ENCODE measurements at regions not wholly inside any gene's neighbourhood (a gene's known extent, or its start where the extent isn't known, plus 50 kb on each side); places are given as distances from the start of the nearest gene placed in this dataset.
"Not testable (repeated sequence)": the region's sequence is repeated elsewhere in the genome, so short reads cannot be mapped to it uniquely, and the experiment has no call there.

DNA sequence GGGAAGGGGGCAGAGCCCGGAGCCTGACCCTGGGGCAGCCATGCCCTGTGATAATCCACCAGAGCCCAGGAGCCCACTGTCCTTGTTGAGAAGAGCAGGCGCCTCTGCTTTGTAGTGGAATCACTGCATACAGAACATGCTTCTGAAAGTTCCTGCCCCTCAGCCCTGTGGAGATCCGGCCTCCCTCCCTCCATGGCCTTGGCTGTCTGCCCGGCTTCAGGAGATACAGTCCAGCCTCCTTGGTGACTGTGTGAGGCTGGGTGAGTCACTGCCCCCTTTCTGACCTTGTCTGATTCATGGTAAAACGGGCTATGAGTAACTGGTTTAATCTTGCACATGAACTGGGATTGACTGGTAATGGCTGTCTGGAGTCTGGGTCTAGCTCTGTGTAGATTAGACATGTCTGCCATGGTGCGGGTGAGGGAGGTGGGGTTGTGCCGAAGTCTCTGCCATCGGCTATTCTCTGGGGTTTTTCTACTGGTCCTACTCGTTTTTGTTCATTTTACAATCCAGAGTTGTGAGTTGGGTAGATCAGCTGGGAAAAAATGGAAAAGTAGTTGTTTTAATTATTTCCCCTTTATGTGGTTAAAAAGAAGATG is 141.2 kb downstream of the NPIPB11 start:
- peak overlapping the region; percentile 31 for H3K27ac ChIP-seq
- peak; percentile 61 for DNase-seq (ENCODE audit: low read depth, low spot score)

DNA sequence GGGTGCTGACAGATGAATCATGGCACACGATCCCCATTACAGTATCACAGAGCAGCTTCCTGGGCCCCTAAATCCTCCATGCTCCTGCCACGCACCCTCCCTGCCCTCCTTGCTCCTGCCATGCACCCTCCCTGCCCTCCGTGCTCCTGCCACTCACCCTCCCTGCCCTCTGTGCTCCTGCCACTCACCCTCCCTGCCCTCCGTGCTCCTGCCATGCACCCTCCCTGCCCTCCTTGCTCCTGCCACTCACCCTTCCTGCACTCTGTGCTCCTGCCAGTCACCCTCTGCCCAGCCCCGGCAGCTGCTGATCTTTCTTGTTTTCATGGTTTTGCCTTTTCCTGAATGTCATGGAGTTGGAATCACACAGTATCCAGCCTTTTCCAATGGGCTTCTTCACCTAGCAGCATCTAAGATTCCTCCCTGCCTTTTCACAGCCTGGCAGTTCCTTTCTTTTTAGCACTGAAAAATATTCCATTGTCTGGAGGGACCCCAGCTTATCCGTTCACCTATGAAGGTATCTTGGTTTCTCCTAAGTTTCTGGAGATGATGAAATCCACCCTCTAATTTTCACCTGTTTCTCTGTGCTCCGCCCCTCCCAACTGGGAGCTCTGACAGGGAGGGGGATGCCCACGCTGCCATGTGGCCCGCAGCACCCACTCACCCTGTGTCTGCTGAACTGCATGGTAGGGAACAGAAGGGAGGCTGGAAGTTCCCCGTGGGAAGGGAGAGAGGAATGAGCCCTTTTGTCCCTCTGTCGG is 142.3 kb downstream of the NPIPB11 start:
- not testable (repeated sequence) for DNase-seq (ENCODE audit: low read depth, low spot score); H3K27ac ChIP-seq

DNA sequence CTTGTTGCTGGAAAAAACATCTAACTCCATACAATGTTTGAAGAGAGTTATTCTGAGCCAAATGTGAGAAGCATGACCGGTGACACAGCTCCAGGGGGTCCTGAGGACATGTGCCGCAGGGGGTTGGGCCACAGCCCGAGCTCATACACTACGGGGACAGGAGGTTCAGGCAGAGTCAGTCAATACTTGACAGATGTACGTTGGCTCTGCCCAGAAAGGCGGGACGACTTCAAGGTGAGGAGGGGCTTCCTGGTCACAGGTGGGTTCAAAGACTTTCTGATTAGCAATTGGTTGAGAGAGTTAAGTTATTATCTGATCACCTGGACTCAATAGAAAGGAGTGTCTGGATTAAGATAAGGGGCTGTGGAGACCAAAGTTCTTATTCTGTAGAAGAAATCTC is 143.8 kb downstream of the NPIPB11 start:
- H3K27ac ChIP-seq; DNase-seq (ENCODE audit: low read depth, low spot score): not testable (repeated sequence)

DNA sequence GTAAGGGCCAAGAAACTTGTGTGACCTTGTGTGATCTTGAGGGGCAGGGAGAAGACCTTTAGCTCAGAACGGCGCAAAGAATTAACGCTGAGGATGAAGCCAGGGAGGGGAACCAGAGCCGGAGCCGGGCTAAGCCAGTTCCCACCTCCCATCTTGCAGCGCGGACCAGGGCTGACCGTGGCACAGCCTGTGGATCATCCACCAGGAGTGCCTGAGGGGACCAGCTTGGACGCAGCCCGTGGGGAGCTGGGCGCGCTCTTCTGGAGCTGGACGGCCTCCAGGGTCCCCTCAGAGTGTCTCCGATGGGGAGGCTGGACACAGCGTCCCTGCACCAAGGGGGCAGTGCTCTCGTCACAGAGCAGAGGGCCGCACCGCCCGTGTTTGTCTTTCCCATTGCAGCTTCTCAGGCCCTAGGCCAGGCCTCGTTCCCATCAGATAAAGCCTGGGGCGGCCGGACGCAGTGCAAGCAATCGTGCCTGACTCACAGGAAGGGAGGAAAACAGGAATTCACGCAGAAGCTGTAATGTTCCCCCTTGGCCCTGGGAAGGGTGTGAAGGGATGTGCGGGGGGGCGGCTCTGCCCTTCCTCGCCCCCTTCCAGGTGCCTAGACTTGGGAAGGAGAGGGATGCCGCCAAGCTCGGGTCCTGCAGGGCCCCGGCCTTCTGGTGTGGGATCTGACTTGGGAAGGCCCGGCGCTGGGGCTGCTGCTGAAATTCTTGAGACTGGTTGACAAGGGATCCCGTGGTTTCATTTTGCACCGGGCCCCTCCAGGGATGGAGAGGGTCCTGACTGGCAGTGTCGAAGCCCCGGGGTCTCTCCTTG is 144.9 kb downstream of the NPIPB11 start:
- not testable (repeated sequence) for H3K27ac ChIP-seq; DNase-seq (ENCODE audit: low read depth, low spot score)

DNA sequence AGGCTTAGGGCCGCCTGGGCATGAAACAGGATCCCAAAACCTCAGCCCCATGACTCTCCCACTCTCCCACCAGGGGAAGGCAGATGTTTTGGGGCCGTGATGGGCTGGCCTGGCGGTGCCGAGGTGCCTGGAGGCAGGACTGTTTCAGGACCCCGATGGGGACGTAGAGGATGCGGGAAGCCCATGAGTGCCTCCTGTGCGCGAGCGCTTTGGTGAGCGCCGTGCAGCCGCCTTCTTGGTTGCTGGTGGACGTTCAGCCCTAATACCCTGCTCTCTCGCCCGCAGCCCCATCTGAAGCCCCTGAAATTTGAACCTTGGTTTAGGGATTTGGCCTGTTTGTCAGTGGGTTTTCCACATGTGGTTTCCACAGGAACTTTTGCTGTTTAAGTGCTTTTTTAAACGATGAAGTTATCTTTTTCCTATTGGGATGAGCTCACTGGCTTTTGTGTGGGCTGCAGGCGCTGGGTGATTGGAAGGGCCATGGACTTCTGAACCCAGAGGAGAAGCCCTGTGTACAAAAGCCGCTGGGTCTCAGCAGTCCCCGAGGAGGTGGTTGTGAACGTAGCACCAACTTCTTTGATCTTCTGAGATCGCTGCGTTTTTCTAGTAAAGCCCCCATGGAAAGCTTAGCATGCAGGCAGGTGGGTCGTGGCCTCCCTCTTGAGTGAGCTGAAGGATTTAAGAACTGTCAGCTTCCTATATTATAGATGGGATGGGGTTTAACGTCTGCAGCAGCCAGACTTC is 145.7 kb downstream of the NPIPB11 start:
- DNase-seq (ENCODE audit: low read depth, low spot score); H3K27ac ChIP-seq: not testable (repeated sequence)

DNA sequence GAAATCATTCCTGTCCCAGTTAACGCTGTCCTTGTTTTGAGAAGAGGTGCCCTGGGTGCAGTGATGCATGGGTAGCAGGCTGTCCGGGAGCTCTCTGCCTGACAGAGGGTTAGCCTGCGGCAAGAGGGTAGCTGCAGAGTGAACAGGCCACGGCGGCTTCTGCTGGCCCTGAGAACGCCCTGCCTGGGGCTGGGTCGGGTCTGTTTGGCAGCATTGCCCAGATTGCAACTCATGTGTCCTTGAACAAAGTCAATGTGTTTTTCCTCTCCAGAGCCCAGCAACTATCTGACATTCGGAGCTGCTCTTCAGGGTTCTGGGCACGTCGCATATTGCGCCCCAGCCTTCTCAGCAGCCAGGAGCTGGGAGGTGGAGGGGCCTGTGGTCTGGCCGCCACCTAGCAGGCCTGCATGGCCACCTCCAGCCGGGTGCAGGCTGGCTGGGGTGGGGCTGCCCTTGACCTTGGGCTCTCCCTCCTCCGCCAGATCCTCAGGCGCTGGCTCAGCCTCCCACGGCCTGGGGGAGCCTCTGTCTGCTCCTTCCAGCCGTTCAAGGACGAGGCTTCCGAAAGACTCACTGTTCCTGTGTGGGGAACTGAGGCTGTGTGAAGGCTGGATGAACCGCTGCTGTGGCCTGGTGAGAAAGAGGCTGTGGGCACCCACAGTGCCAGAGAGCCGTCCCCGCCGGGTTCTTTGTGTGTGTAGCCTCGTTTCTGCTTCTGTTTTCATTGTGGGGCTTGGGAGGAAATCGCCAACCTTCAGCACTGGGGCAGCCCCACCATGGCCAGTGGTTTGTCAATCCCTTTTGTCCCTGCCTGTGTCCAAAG is 146.7 kb downstream of the NPIPB11 start:
- DNase-seq (ENCODE audit: low read depth, low spot score); H3K27ac ChIP-seq: not testable (repeated sequence)

DNA sequence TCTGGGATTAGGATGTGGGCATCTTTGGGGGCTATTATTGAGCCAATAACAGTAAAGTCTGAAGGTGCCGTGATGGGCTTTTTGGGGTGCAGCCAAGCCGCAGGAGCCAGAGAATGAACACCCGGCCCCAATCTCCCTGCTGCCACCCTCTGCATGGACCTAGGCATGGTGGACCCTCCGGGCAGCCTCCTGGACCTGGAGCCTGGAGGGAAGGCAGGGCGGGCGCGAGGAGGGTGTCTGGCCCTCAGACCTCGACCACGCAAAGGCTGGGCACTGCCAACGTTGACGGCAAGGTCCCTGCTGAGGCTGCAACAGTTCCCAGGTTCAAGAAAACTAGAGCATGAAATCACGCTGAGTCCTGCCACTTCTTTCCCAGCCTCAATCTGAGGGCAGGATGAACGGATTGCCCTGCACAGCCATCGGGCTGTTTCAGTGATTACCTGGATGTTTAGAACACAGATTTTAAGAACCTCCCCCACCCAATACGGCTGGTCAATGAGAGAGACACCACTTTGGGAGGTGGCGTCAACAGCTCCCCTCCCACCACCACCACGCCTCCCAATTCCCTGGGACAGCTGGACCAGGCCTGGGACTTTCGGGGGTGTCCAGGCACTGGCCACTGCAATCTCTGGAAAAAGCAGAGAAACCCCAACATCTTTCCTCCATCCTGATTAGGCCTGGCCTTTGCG is 147.4 kb downstream of the NPIPB11 start:
- DNase-seq (ENCODE audit: low read depth, low spot score); H3K27ac ChIP-seq: not testable (repeated sequence)

DNA sequence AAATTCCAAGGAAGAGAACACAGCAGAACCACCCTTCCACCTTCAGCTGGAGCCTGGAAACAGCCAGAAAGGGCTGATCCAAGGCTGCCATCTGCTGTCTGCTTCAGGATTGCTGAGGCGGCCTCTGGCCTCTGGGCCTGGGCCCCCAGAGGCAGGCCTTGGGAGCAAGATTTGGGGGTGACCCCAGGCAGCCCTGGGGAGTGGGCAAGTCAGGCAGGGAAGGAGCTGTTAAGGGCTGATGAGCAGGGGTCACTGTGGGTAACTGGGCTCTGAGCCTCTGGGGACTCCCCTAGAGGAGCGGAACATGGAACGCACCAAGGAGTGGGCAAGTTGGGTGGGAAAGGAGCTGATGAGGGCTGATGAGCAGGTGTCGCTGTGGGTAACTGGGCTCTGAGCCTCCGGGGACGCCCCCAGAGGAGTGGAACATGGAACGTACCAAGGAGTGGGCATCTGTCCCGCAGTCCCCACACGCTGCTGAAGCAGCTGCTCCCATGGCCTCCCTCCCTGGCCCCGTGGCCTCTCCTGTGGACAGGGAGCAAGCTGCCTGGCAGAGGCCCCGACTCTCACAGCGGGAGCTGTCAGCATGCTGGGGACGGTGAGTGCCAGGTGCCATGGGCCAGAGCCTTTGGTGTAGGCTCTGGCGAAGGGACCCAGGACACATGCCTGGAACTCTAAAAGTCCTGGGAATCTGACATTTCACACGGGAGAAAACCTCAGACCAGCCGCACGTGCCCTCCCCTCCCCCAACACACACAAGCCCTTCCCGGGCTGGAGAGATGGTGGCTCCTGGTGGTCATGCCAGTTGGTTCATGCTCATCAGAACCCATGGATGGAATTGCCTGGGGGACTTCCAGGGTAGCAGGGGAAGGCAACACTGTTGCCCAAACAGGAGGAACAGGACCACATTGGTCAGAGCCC is 148.8 kb downstream of the NPIPB11 start:
- H3K27ac ChIP-seq; DNase-seq (ENCODE audit: low read depth, low spot score): not testable (repeated sequence)

DNA sequence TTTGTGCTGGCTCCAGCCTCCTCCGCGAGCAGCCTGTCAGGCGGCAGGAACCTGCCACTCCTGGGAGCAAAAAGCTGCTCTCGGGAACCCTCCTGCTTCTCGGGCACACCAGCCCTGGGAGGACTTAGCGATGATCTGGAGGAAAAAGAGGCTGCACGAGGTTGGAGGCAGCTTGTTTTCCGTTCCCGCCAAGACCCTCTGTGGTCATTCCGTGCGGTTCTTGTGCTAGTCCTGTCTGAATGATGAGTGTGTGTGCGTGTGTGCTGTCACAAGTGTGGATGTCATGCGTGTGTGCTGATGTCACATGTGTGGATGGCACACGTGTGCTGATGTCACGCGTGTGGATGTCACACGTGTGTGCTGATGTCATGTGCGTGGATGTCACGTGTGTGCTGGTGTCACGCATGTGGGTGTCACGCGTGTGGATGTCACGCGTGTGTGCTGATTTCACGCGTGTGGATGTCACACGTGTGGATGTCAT is 150.0 kb downstream of the NPIPB11 start:
- DNase-seq (ENCODE audit: low read depth, low spot score): no peak
- no peak overlapping the region for H3K27ac ChIP-seq

DNA sequence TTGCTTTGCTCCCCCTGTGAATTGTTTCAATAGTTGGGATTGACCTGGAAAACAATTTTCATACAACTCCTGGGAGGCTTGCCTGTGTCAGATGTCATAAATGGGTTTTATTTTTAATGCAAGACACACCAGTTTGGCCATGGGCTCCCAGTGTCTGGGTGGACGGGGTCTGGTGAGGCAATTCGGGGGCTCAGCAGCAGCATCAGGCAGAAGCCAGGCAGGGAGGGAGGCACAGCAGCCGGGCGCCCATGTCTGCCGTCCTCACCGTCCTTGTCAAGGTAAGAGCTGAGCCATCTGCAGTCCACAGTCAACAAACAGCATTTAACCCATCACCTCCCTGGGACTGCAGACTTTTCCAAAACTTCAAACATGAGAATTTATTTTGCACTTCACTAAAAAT is 150.6 kb downstream of the NPIPB11 start:
- H3K27ac ChIP-seq; DNase-seq (ENCODE audit: low read depth, low spot score): not testable (repeated sequence)

DNA sequence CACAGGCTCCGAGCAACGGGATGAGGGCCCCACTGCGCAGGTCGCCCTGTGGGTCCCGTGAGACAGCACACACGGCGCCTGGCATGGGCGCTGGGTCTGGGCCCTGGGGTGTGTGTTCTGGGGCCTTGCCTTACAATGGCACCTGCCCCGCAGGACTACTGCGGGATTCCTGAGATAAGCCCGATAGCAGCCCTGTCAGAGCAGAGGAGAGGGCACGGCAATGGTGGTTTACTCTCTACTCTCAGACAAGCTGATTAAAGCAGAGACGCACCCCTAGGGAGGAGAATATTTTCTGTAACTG is 151.1 kb downstream of the NPIPB11 start:
- not testable (repeated sequence) for H3K27ac ChIP-seq; DNase-seq (ENCODE audit: low read depth, low spot score)

DNA sequence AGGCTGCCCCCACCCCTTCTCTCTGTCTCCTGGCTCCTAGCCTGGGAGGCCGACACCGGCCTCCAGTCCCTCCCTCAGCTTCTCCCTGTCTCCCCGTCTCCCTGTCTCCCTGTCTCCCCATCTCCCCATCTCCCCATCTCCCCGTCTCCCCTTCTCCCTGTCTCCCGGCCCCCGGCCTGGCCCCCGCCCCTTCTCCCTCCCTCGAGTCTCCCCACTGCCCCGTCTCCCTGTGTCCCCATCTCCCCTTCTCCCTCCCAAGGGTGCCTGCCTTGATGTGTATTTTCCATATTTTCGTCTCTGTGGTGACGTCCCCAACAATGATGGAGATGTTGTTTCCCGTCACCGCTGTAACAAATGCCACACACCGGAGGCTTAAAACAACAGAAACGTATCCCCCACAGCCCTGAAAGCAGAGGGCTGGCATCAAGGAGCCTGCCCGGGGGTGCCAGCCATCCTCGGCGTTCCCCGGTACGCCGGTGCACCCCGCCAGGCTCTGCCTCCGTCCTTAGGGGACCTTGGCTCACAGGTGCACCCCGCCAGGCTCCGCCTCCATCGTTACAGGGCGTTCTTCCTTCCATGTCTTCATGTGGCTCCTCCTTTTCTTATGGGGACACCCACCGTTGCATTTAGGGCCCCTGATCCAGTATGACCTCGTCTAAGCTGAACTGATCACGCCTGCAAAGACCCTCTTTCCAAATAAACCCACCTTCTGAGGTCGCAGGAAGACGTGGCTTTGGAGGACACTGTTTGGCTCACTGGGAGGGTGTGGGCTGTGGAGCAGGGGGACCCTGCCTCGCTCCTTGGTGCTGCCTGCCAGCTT is 151.6 kb downstream of the NPIPB11 start:
- DNase-seq (ENCODE audit: low read depth, low spot score): no peak
- H3K27ac ChIP-seq: no peak overlapping the region

DNA sequence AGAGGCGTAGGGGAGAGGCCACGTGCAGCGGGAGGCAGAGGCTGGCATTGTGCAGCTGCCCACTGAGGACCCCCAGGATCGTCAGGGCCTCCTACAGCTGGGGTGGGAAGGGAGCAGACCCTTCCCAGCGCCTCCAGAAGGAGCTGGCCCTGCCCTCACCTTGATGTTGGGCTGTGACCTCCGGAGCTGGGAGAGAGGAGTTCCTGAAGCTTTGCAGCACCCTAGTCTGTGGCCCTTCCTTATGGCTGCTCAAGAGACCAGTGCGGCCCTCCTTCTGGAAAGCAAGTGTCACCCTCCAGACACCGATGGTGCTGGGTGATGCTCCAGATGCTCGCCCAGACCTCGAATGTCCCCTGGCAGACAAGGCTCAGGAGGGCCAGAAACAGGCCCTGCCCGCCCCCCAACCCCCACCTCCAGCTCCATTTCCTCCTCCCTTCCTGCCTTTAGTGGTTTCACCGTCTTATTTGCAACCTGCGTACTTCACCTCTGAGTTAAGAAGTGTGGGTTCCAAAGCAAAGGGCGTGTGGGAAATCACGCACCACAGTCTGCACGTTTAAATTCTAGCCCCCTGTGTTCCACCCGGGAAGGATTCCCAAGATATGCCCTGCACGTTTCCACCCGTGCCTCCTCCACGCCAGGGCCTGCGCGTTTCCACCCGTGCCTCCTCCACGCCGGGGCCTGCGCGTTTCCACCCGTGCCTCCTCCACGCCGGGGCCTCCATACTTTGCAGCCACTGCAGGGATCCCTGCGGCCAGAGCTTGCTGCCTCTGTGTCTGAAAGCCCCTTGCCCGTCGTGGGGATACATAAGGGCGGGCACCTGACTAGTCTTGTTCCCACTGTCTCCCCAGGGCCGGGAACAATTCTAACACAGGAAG is 152.6 kb downstream of the NPIPB11 start:
- DNase-seq (ENCODE audit: low read depth, low spot score); H3K27ac ChIP-seq: not testable (repeated sequence)

DNA sequence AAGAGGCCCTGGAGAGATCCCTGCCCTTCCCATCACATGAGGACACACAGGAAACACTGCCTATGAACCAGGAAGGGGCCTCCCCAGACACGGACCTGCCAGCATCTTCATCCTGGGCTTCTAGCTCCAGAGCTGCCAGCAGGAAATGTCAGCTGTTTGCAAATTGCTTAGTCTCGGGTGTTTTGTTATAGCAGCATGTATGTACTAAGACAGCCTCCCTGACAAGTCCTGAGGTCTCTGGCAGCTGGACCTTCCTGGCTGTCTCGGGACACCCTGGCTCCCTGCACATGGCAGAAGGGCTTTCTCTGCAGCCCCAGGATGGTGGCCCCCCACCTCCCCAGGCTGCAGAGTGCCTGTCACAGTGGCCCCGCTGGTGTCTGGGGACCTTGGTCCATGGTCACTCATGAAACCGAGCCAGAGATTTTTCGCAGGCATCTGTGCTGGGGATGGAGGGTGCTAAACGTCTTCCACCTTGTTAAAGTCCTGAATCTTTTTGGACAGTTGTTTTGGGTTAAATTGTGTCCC is 153.4 kb downstream of the NPIPB11 start:
- DNase-seq (ENCODE audit: low read depth, low spot score); H3K27ac ChIP-seq: not testable (repeated sequence)

DNA sequence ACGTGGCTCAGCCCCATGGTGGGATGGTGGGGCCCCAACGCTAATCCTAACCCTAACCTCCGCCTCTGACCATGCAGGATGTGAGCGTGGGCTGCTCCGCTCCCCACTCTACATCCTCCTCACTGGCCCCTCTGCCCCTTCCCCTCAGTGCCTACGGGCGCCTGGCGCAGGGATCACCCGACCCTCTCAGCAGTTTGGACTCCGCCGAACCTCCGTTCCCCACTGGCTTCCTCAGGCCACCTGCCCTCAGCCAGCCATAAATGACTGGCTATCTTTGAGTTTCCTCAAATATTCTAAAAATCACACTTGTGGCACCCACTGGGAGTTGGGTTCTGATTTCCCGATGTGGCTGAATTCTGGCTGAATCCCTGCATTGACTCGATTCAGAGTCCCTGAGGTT is 154.2 kb downstream of the NPIPB11 start:
- H3K27ac ChIP-seq; DNase-seq (ENCODE audit: low read depth, low spot score): not testable (repeated sequence)

DNA sequence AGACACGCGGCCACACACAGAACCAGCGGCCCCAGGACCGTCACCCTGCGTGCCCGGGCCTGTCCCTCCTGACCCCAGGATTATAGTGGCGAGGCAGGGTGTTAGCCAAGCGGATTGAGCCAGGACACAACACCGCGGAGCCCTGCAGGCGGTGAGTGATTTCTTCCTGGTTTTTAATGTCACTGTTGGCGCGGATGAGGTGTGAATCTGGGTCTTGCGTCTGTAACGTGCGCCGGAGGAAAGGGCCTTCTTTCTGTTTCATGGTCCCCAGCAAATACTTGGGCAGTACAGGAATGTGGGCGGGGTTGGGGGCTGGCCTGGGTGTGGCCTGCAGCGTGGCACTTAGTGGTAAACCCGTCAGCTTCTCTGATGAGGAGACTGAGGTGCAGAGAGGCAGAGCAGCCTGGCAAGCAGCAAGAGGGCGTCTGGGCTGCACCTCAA is 154.9 kb downstream of the NPIPB11 start:
- not testable (repeated sequence) for DNase-seq (ENCODE audit: low read depth, low spot score); H3K27ac ChIP-seq

Measured in epithelial cell of prostate (primary cell).